ENCODE measurements at regions not wholly inside any gene's neighbourhood (a gene's known extent, or its start where the extent isn't known, plus 50 kb on each side); places are given as distances from the start of the nearest gene placed in this dataset.

- ATAC-seq = no peak
Measured at GRCh38 chr2:238655974-238656722, 191.7 kb upstream of the TWIST2 start.

GRCh38 chr2:238657132-238658053, 190.5 kb upstream of the TWIST2 start:
- no peak for ATAC-seq

- ATAC-seq = no peak
Measured at GRCh38 chr2:238658054-238658407, 189.9 kb upstream of the TWIST2 start.

GRCh38 chr2:238658820-238659219, 189.1 kb upstream of the TWIST2 start:
- no peak for ATAC-seq

- ATAC-seq = no peak
Measured at GRCh38 chr2:238659231-238659630, 188.7 kb upstream of the TWIST2 start.

GRCh38 chr2:238663586-238663985, 184.3 kb upstream of the TWIST2 start:
- no peak for ATAC-seq

GRCh38 chr2:238665919-238666318, 182.0 kb upstream of the TWIST2 start:
- no peak for ATAC-seq

- no peak for ATAC-seq
Measured at GRCh38 chr2:238666543-238666942, 181.3 kb upstream of the TWIST2 start.

GRCh38 chr2:238667008-238667407, 180.9 kb upstream of the TWIST2 start:
- ATAC-seq = no peak

GRCh38 chr2:238667639-238668038, 180.2 kb upstream of the TWIST2 start:
- no peak for ATAC-seq

- ATAC-seq = no peak
Measured at GRCh38 chr2:238668426-238668825, 179.5 kb upstream of the TWIST2 start.

DNA sequence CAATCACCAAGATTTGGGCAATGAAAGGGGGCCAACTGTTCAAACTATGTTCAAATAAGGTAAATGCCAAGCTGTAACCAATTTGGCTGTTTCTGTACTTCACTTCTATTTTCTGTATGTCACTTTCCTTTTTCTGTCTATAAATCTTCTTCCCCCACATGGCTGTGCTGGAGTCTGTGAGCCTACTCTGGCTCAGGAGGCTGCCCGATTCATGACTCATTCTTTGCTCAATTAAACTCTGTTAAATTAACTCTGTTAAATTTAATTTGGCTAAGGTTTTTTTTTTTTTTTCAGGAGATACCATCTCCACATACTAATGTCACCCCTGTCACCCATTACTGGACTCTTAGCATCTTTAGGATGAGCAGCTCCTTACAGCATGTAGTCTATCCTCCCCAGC, 178.8 kb upstream of the TWIST2 start:
- no peak for ATAC-seq

DNA sequence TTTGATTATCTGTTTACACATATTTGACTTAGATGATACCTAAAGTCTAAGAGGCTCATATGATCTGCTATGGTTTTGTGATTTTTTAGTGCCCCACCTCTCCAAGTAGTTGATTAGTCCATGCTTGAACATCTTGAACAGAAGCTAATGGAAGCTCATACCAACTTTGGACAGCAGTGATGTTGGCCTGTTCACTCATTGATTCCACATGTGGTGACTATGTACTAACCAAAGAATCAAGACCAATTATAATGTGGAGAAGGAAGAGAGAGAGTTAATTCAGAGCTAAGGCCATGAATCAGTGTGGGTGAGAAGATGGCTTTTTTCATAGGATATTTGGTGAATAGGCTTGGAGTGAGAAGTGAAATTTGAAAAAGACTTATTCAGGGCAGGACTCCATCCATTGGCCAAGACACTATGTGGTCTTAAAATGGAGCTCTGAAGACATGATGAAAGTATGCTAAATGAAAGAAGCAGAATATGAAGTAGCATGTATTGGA, 178.3 kb upstream of the TWIST2 start:
- no peak for ATAC-seq

GRCh38 chr2:238670111-238670585, 177.7 kb upstream of the TWIST2 start:
- no peak for ATAC-seq

DNA sequence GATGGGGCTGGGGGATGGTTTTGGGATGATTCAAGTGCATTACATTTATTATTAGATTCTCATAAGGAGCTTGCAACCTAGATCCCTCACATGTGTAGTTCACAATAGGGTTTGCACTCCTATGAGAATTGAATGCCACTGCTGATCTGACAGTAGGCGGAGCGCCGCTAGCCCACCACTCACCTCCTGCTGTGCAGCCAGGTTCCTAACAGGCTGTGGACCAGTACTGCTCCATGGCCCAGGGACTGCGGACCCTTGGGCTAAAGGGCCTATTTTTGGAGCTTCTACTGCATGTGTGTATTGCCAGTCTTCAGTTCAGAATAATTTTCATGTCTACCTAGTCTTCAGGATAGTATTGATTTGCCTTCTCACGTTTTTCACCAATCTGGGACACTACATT, 165.3 kb upstream of the TWIST2 start:
- ATAC-seq = no peak

DNA sequence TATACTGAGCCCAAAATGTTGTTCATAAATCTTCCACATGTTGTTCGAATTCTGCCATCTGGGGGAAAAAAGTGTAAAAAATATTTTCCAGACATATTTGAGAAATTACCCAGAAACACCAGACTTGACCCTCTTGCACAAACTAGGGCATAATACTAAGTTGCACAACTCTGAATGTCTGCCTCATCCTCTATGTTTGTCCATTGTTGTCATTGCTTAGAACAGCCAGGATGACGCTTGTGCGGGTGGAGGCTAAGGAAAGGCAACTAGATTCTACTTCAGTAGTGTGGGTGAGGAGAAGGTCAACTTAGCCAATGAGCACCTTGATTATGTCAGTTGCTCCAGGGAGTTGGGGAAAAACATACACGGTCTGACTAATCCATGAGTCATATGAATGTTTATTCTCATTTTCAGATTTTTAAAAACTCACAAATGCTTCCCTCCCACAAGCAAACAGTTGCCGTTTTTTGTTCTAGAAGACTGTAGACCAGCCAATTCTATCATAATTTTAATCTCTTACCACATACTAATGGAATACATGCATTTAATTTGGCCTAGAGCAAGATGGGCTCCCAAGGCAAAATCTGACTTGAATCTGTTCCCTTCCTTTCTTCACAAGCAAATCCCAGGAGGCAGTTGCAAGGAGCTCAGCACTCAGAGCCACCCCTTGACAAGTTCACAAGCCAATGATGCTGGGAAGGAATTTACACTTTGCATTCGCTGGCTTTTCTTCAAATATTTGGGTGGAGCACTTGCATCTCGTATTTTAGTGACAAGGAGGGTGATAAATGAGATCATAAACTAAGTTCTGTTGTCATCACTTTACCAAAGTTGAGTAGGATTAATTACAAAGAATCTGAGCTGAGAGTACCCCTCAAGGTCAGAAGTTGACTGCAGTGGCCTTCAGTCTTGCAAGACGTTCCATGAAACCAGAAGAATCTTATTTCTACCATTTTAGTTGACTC, 163.2 kb upstream of the TWIST2 start:
- peak; percentile 99 for ATAC-seq

DNA sequence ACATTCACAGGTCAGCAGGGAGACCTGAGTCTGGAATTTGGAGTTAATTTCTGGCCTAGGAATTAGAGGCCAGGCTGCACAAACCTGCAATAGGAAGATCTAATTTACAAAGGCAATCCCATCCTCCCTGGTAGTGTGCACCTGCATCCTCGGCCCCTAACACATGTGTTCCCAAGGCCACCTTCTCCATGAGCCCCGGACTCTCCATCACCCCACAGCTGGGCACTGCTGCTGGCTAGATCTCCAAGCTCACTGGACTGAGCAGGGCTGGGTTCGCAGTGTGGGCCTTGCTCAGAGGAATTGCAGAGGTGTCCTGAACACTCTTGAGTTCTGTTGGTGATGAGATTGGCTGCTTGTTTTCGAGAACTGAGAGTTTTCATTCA, 162.6 kb upstream of the TWIST2 start:
- ATAC-seq = no peak

DNA sequence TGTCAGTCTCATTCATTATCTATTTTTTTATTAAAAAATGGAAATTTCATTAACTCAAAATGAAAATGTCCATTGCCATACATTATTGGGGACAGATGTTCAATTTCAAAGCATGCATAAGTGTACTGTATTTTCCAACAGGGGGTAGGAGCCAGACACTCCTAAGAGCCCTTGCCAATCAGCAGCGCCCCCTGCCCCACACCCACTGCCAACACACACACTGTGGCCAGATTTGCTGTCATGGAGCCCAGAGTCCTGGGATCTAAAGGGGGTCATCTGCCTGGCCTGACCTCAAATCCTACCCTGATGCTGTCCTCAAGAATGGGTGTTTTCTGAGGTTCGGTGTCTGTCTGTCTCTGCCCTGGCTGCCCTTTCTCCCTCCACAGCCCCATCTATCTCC, 162.2 kb upstream of the TWIST2 start:
- ATAC-seq = no peak

DNA sequence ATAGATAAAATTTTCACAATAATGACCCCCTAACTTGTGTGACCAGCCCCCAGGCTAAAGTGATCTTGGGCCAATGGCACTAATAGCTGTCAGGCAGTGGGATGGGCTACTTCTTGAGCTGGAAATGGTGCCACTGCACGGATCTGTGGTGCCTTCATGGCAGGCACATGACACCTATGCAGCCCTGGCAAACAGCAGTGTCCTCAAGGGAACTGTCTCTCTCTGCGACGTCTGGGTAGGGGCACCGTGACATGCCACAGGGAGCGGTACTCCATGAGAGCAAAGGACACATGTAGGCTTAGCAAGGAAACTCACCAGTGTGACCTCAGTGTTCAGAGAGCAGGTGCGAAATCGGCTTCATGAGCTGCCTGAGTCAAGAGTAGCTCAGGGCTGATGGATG, 161.7 kb upstream of the TWIST2 start:
- ATAC-seq = no peak

DNA sequence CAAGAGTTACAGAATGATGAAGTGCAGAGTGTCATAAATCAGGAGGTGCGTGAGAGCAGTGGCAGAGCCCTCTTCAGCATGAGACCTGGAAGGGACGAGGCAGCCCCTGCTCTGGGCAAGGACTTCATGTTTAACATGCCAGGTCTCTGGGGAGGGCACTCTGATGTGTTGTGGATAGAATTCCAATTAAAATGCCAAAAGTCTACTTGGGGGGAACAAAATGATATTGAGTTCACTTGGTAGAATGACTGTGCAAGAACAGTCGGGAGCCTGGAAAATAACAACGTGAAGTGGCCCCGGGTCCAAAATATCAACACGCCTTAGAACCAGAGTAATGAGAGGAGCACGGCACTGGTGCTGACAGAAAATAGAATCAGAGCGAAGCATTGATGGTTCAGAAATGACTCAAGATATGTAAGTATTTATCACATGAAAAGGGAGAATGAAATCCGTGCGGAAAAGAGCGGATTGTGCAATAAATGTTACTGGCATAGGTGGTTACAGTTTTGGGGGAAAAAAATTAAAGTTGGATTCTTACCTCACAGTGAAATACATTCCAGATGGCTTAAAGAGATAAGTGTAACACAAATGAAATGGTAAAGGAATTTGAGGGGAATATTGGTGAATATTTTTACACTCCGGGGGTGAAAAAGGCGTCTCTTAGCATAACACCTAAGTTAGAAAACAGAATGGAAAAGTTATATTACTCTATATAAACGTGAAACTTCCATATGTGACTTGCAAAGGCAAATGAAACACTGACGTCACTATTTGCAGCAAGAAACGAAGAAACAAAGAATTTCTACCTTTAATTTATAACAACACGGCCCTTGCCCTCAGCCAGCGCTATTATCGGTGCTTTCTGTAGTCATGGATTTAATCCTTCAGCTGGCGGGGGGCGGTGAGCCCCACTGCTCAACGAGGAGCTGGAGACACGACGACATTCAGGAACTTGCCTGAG, 159.4 kb upstream of the TWIST2 start:
- ATAC-seq = no peak

DNA sequence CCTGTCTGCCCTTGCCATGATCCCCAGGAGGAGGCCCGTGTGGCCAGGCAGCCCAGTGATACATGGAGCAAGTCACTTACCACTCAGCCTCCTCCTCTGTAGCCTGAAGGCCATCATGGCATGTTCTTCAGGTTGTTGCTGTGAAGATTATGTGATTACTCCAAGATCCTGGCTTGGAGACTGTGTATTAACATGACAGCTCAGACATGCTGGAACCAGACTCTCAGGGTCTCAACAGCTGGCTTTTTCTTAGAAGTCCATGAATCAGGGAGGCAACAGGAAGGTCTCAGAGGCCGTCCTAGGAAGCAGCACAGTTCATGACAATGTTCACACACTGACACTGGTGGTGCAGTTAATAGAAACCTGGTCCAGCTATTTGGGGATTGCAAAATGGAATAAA, 158.6 kb upstream of the TWIST2 start:
- ATAC-seq = no peak
